Cardiac muscle cell (in vitro differentiated cells and primary cell): ENCODE measurements at regions not wholly inside any gene's neighbourhood (a gene's known extent, or its start where the extent isn't known, plus 50 kb on each side); places are given as distances from the start of the nearest gene placed in this dataset.
"Not testable (repeated sequence)": the region's sequence is repeated elsewhere in the genome, so short reads cannot be mapped to it uniquely, and the experiment has no call there.

Source experiments
- DNase-seq, 2 donors: peaks; one replicate each; pipeline versions ENCODE4 v3.0.0 to v3.0.0-alpha.2; 2010 to 2017; ENCODE audit warnings: low read depth in 1 of 2, low spot score in 1 of 2
- H3K27ac ChIP-seq: fragments of 200-600 bp; sonication (generic); 2 replicates; pipeline ENCODE4 v1.5.1; 2016
- H3K27me3 ChIP-seq: fragments of 200-600 bp; sonication (generic); 2 replicates; pipeline ENCODE4 v1.6.0; 2016; ENCODE audit warnings: control low read depth
- H3K36me3 ChIP-seq: fragments of 200-600 bp; sonication (generic); 2 replicates; pipeline ENCODE4 v1.5.1; 2016; ENCODE audit warnings: control low read depth
- H3K4me1 ChIP-seq: fragments of 200-600 bp; sonication (generic); 2 replicates; pipeline ENCODE4 v1.8.1; 2017; ENCODE audit warnings: low read depth, mild to moderate bottlenecking, mixed run types
- H3K4me3 ChIP-seq: fragments of 200-600 bp; sonication (generic); 2 replicates; pipeline ENCODE4 v1.5.1; 2016; ENCODE audit warnings: mild to moderate bottlenecking
- H3K9me3 ChIP-seq: fragments of 200-600 bp; sonication (generic); 2 replicates; pipeline ENCODE4 v1.5.1; 2017; ENCODE audit warnings: low read depth, mild to moderate bottlenecking, control low read depth
- TF ChIP-seq, protein P1 (sequence below): IDR thresholded peaks from 2 replicates; pipeline ENCODE4 v1.5.1; 2012; ENCODE audit warnings: low read depth, mild to moderate bottlenecking, low read length

- no peaks in the 10 kb centered on the region for H3K36me3 ChIP-seq
- DNase-seq: no peak
- no peak overlapping the region for H3K27ac ChIP-seq
- no peaks in the 10 kb centered on the region for H3K4me1 ChIP-seq
- TF ChIP-seq, protein P1, sequence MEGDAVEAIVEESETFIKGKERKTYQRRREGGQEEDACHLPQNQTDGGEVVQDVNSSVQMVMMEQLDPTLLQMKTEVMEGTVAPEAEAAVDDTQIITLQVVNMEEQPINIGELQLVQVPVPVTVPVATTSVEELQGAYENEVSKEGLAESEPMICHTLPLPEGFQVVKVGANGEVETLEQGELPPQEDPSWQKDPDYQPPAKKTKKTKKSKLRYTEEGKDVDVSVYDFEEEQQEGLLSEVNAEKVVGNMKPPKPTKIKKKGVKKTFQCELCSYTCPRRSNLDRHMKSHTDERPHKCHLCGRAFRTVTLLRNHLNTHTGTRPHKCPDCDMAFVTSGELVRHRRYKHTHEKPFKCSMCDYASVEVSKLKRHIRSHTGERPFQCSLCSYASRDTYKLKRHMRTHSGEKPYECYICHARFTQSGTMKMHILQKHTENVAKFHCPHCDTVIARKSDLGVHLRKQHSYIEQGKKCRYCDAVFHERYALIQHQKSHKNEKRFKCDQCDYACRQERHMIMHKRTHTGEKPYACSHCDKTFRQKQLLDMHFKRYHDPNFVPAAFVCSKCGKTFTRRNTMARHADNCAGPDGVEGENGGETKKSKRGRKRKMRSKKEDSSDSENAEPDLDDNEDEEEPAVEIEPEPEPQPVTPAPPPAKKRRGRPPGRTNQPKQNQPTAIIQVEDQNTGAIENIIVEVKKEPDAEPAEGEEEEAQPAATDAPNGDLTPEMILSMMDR: no peak
- H3K4me3 ChIP-seq: no peak overlapping the region
- H3K27me3 ChIP-seq: no peaks in the 10 kb centered on the region
- no peaks in the 10 kb centered on the region for H3K9me3 ChIP-seq
Measured at GRCh38 chr4:120263618-120264017, 197.0 kb upstream of the MAD2L1 start.

- TF ChIP-seq, protein P1: no peak
- Histone ChIP-seq H3K27ac (no peak overlapping the region), H3K27me3 (no peaks in the 10 kb centered on the region), H3K9me3 (no peaks in the 10 kb centered on the region), H3K36me3 (no peaks in the 10 kb centered on the region), H3K4me3 (no peak overlapping the region), H3K4me1 (no peaks in the 10 kb centered on the region)
- DNase-seq: no peak
Measured at GRCh38 chr4:120261117-120261516, 194.5 kb upstream of the MAD2L1 start.

- peak in 1 of 2 donors; percentile 11 for DNase-seq
- H3K36me3 ChIP-seq, H3K4me1 ChIP-seq, H3K27me3 ChIP-seq, H3K9me3 ChIP-seq, H3K27ac ChIP-seq: not testable (repeated sequence)
- peak overlapping the region; percentile 9 for H3K4me3 ChIP-seq
Measured at GRCh38 chr4:120256112-120256775, 189.6 kb upstream of the MAD2L1 start.

GRCh38 chr4:120238277-120238973 is 171.8 kb upstream of the MAD2L1 start:
- H3K4me1 ChIP-seq: no peaks in the 10 kb centered on the region
- no peaks in the 10 kb centered on the region for H3K27me3 ChIP-seq
- no peaks in the 10 kb centered on the region for H3K36me3 ChIP-seq
- H3K9me3 ChIP-seq: no peaks in the 10 kb centered on the region
- no peak overlapping the region for H3K27ac ChIP-seq
- no peak overlapping the region for H3K4me3 ChIP-seq
- TF ChIP-seq, protein P1: no peak
- DNase-seq: no peak

- Histone ChIP-seq H3K4me1 (no peaks in the 10 kb centered on the region), H3K9me3 (no peaks in the 10 kb centered on the region), H3K36me3 (no peaks in the 10 kb centered on the region), H3K27me3 (no peaks in the 10 kb centered on the region), H3K4me3 (no peak overlapping the region), H3K27ac (no peak overlapping the region)
- DNase-seq: no peak
- TF ChIP-seq, protein P1: no peak
Measured at GRCh38 chr4:120236873-120237272, 170.2 kb upstream of the MAD2L1 start.

DNA sequence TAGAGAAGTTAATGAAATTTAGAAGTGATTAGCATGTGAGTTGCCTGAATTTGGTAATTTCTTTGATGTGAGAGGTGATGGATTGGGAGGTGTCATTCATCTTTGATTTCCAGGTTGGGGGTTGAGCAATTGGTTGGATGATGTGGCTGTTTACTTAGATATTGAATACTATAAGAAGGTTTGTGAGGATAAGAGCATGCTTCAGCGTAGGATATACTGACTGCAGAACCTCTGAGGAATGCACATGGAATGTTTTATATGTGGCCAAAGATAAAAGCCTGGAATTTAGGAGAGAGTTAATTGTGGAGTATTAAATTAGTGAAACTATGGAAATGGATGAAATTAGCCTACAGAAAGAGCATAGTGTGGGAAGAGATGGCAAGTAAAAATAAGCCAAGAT is 165.4 kb upstream of the MAD2L1 start:
- Histone ChIP-seq H3K36me3 (no peaks in the 10 kb centered on the region), H3K27me3 (no peaks in the 10 kb centered on the region), H3K4me1 (no peaks in the 10 kb centered on the region), H3K4me3 (no peak overlapping the region), H3K27ac (no peak overlapping the region), H3K9me3 (no peaks in the 10 kb centered on the region)
- no peak for DNase-seq
- TF ChIP-seq, protein P1: no peak
